Activated B cell treated with CpG ODN at 0.5 μM for 24 hours (primary cell): ENCODE measurements at regions not wholly inside any gene's neighbourhood (a gene's known extent, or its start where the extent isn't known, plus 50 kb on each side); places are given as distances from the start of the nearest gene placed in this dataset.

Experiments used
- ATAC-seq: fragments of 200-7000 bp; cut with Tn5 transposase; one replicate; pipeline ENCODE4 v1.10.0; 2021; ENCODE audit warnings: low read depth, mild to moderate bottlenecking, moderate library complexity
- CTCF ChIA-PET: fragments of 350-600 bp; sonication (Branson Sonifier 250); formaldehyde crosslinking; loops from one replicate; lab custom pipeline; 2021; ENCODE audit warnings: antibody characterized with exemption; lab: Charles Lee
- POLR2A ChIA-PET: fragments of 350-600 bp; sonication (Branson Sonifier 250); formaldehyde crosslinking; loops from one replicate; lab custom pipeline; 2021; ENCODE audit warnings: antibody characterized with exemption; lab: Charles Lee
- DNase-seq: peaks from one replicate; pipeline ENCODE4 v3.0.0; 2022
- H3K27ac Mint-ChIP-seq: one replicate; pipeline ENCODE4 v1.8.0; 2020; ENCODE audit warnings: mixed read lengths
- H3K27me3 Mint-ChIP-seq: one replicate; pipeline ENCODE4 v1.8.0; 2021; ENCODE audit warnings: mixed read lengths
- H3K36me3 Mint-ChIP-seq: one replicate; pipeline ENCODE4 v1.8.0; 2021; ENCODE audit warnings: low read depth, mixed read lengths
- H3K4me1 Mint-ChIP-seq: one replicate; pipeline ENCODE4 v1.8.0; 2021; ENCODE audit warnings: mixed read lengths
- H3K4me3 Mint-ChIP-seq: one replicate; pipeline ENCODE4 v1.8.0; 2020; ENCODE audit warnings: mild to moderate bottlenecking, mixed read lengths
- H3K9me3 Mint-ChIP-seq: one replicate; pipeline ENCODE4 v1.8.0; 2020; ENCODE audit warnings: mixed read lengths
- intact Hi-C: fragments of 100-400 bp; cut with micrococcal nuclease; formaldehyde crosslinking; loops from one replicate; pipeline ENCODE4 v1.15.1; 2024
- TF ChIP-seq, protein P1 (sequence below): fragments of 200-600 bp; IDR thresholded peaks from one replicate; pipeline ENCODE4 v1.8.0; 2022; ENCODE audit warnings: antibody characterized with exemption, mild to moderate bottlenecking

DNA sequence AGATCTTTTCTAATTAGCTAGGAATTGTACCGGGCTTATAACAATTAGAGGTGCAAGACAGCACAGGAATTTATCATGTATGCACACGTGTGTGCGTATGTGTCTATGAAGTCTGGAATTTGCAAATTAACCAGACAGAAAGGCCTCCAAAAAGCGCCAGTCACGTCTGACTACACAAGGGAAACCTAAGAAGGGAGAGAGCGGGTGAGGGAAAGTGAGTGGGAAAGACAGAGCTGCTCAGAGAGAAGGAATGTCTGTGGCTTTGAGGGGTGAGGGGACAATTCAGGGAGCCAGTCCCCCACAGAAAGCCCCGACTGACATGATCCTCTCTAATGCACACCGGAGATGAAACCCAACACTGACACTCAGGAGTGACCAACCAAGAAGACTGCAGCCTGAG, 197.7 kb upstream of the SH3BP4 start:
- ChIA-PET POLR2A (no interaction called here), CTCF (no interaction called here)
- H3K9me3 Mint-ChIP-seq: no peaks in the 10 kb centered on the region
- H3K4me1 Mint-ChIP-seq: no peaks in the 10 kb centered on the region
- H3K27me3 Mint-ChIP-seq: no peaks in the 10 kb centered on the region
- DNase-seq: no peak
- intact Hi-C loops: no loop called here
- no peak overlapping the region for H3K4me3 Mint-ChIP-seq
- no peaks in the 10 kb centered on the region for H3K36me3 Mint-ChIP-seq
- H3K27ac Mint-ChIP-seq: no peak overlapping the region
- ATAC-seq: no peak
- TF ChIP-seq, protein P1, sequence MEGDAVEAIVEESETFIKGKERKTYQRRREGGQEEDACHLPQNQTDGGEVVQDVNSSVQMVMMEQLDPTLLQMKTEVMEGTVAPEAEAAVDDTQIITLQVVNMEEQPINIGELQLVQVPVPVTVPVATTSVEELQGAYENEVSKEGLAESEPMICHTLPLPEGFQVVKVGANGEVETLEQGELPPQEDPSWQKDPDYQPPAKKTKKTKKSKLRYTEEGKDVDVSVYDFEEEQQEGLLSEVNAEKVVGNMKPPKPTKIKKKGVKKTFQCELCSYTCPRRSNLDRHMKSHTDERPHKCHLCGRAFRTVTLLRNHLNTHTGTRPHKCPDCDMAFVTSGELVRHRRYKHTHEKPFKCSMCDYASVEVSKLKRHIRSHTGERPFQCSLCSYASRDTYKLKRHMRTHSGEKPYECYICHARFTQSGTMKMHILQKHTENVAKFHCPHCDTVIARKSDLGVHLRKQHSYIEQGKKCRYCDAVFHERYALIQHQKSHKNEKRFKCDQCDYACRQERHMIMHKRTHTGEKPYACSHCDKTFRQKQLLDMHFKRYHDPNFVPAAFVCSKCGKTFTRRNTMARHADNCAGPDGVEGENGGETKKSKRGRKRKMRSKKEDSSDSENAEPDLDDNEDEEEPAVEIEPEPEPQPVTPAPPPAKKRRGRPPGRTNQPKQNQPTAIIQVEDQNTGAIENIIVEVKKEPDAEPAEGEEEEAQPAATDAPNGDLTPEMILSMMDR: no peak

DNA sequence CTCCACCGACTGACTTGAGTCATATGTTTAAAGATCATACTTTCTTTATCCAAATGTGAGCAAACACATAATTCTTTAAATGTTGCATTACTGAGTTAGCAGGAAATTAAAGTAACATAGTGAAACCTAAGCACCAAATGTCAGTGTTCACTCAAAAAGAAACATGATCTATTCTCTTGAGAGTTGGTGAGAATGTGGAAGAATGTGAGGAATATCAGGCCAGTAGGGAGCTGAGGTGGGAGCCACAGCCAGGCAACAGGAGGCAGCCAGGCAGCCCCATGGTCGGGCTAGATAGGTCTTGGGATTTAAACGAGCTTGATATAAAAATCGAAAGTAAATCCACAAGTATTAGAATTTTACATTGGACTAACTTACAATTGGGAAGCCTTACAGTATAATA, 198.1 kb upstream of the SH3BP4 start:
- ChIA-PET CTCF (no interaction called here), POLR2A (no interaction called here)
- TF ChIP-seq, protein P1: no peak
- Mint-ChIP-seq H3K9me3 (no peaks in the 10 kb centered on the region), H3K4me1 (no peaks in the 10 kb centered on the region), H3K27me3 (no peaks in the 10 kb centered on the region), H3K36me3 (no peaks in the 10 kb centered on the region), H3K4me3 (no peak overlapping the region), H3K27ac (no peak overlapping the region)
- ATAC-seq (no peak), DNase-seq (no peak)
- intact Hi-C loops: no loop called here

DNA sequence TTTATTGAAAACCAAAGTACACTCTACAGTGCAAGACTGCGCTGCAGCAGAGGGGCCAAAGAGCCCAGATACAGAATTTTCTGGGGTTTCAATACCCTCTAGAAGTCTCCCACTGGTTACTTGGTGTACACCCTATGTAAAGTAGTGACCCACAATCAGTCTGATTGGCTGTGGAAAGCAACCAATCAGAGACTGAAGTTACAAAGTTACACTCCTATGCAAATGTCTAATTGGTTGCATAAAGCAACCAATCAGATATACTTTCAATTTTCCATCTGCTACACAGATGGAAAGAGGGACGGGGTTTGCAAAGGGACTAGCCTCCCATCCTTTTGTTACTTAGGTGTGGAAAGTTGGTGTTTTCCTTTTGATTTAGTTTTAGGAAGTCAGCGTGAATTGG, 198.9 kb upstream of the SH3BP4 start:
- no peaks in the 10 kb centered on the region for H3K4me1 Mint-ChIP-seq
- ChIA-PET CTCF (no interaction called here), POLR2A (no interaction called here)
- H3K4me3 Mint-ChIP-seq: no peak overlapping the region
- H3K27ac Mint-ChIP-seq: no peak overlapping the region
- H3K36me3 Mint-ChIP-seq: no peaks in the 10 kb centered on the region
- TF ChIP-seq, protein P1: no peak
- DNase-seq: no peak
- H3K27me3 Mint-ChIP-seq: peaks cover 2% of the 10 kb centered on the region
- no peaks in the 10 kb centered on the region for H3K9me3 Mint-ChIP-seq
- intact Hi-C loops: no loop called here
- ATAC-seq: no peak

DNA sequence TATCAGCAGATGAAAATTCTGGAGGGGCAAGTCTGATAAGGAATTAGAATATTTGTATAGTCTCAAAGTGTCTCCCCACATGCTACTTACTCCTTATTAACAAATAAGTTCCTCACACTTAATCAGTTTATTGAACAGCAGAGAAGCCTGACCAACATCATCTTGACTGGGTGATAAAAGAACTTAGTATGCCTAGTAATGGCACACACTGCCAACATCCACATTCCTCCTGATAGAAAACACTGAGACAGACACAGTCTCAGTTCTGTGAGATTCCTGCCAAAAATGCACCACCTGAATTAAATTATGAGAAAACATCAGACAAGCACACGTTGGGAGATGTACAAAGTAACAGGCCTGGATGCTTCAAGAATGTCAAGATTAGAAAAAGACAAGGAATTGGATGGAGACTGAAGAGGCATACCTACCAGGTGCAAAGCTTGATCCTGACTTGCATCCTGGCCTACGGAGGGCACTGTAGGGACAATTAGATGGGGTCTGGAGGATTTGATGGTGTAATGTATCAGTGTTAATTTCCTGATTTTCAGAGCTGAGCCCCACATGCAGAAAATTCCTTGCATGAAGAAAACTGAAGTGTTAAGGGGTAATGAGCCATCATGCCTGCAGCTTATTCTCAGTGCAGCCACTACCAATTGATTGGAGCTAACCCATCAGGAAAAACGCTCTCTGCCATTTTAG, 200.4 kb upstream of the SH3BP4 start:
- intact Hi-C loops: no loop called here
- CTCF ChIA-PET: no interaction called here

DNA sequence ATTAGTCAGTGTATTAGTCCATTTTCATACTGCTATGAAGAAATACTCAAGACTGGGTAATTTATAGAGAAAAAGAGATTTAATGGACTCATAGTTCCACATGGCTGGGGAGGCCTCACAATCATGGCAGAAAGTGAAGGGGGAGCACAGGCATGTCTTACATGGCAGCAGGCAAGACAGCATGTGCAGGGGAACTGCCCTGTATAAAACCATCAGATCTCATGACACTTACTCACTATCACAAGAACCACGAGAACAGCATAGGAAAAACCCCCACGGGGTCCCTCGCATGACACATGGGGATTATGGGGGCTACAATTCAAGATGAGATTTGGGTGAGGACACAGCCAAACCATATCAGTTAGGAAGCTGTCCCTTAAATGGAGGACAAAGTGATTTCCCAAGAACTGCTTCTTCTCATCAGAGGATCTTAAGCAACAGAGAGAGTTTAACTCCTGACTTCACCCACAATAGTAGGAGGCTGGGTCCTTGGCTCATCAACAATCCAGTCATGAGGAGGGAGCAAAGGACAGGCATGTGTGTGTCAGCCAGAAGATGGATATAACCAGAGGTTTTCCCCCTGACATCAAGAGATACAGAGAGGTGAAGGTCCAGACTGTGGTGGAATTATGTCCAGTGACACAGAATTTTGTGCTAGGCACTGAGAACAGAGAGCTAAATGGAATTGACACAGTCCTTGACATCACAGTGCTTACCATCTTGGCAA, 203.8 kb upstream of the SH3BP4 start:
- Mint-ChIP-seq H3K9me3 (no peaks in the 10 kb centered on the region), H3K4me1 (no peaks in the 10 kb centered on the region), H3K4me3 (no peak overlapping the region), H3K27ac (no peak overlapping the region), H3K27me3 (peaks cover 21% of the 10 kb centered on the region), H3K36me3 (no peaks in the 10 kb centered on the region)
- DNase-seq (no peak), ATAC-seq (no peak)
- intact Hi-C loops: no loop called here
- ChIA-PET CTCF (no interaction called here), POLR2A (no interaction called here)
- TF ChIP-seq, protein P1: no peak

More for the DNA sequence above, 200.4 kb upstream of the SH3BP4 start:
- no peak for DNase-seq
- no peak overlapping the region for H3K27ac Mint-ChIP-seq
- H3K36me3 Mint-ChIP-seq: no peaks in the 10 kb centered on the region
- POLR2A ChIA-PET: no interaction called here
- H3K9me3 Mint-ChIP-seq: no peaks in the 10 kb centered on the region
- ATAC-seq: no peak
- H3K4me1 Mint-ChIP-seq: no peaks in the 10 kb centered on the region
- H3K27me3 Mint-ChIP-seq: peaks cover 15% of the 10 kb centered on the region
- TF ChIP-seq, protein P1: no peak
- no peak overlapping the region for H3K4me3 Mint-ChIP-seq
